ENCODE measurements at regions not wholly inside any gene's neighbourhood (a gene's known extent, or its start where the extent isn't known, plus 50 kb on each side); places are given as distances from the start of the nearest gene placed in this dataset.

GRCh38 chr18:39774957-39775598 lies 2180.0 kb upstream of the PIK3C3 start (continued):
- no peak for TF ChIP-seq CTCF (conservative IDR thresholded peaks at IDR 0.05; ENCODE audit: low read depth in 2 of 2)
- TF ChIP-seq STAT1 (IDR thresholded peaks at IDR 0.05; ENCODE audit: unreplicated experiment): no peak

- Histone ChIP-seq H3F3A (replicated peaks; ENCODE audit: low read depth) (no peaks in the 10 kb centered on the region), H3K9me2 (ENCODE audit: insufficient read depth) (peaks cover 9% of the 10 kb centered on the region), H3K4me1 (ENCODE audit: insufficient read depth) (peaks cover 7% of the 10 kb centered on the region; the same call in 1 of the 2 replicates), H3K4me3 (no peak overlapping the region), H4K20me1 (replicated peaks; ENCODE audit: insufficient read depth) (peaks cover 5% of the 10 kb centered on the region), H3K27ac (ENCODE audit: low read depth) (no peak overlapping the region), H3K4me2 (no peak overlapping the region), H3K36me3 (ENCODE audit: insufficient read depth) (no peaks in the 10 kb centered on the region), H3K79me2 (replicated peaks; ENCODE audit: insufficient read depth) (peaks cover 94% of the 10 kb centered on the region), H3K27me3 (ENCODE audit: insufficient read depth) (no peaks in the 10 kb centered on the region), H2AFZ (no peak overlapping the region)
- H3K9me3 Mint-ChIP-seq: no peaks in the 10 kb centered on the region
- H3K4me3 Mint-ChIP-seq: no peak overlapping the region
- no peaks in the 10 kb centered on the region for H3K4me1 Mint-ChIP-seq
- no peak overlapping the region for H3K27ac Mint-ChIP-seq
- H3K27me3 Mint-ChIP-seq (ENCODE audit: insufficient read depth, low read depth, poor library complexity): peaks cover 1% of the 10 kb centered on the region
- no peaks in the 10 kb centered on the region for H3K36me3 Mint-ChIP-seq (ENCODE audit: low read depth)
- DNase-seq (ENCODE audit: low spot score): no peak
- ATAC-seq: no peak
- TF ChIP-seq JUNB (IDR thresholded peaks at IDR 0.05; ENCODE audit: unreplicated experiment): no peak
- no peak for TF ChIP-seq ETS1 (IDR thresholded peaks at IDR 0.05)
- TF ChIP-seq CREB1 (CRISPR knock-in tag; IDR thresholded peaks at IDR 0.05; ENCODE audit: low read depth): no peak
- TF ChIP-seq ZNF331 (CRISPR knock-in tag; IDR thresholded peaks at IDR 0.05; ENCODE audit: low read depth): no peak
- no peak for TF ChIP-seq CTCF (conservative IDR thresholded peaks at IDR 0.05; ENCODE audit: low read depth in 2 of 2)
- TF ChIP-seq EZH2phosphoT487 (IDR thresholded peaks at IDR 0.05; ENCODE audit: unreplicated experiment): no peak
- no peak for TF ChIP-seq ZNF462 (CRISPR knock-in tag; IDR thresholded peaks at IDR 0.05)
- TF ChIP-seq ZNF114 (CRISPR knock-in tag; IDR thresholded peaks at IDR 0.05): no peak
- no peak for TF ChIP-seq POLR2AphosphoS5 (IDR thresholded peaks at IDR 0.05; ENCODE audit: low read depth)
- TF ChIP-seq NANOG (IDR thresholded peaks at IDR 0.05; ENCODE audit: borderline replicate concordance): no peak
- no peak for TF ChIP-seq EZH2 (IDR thresholded peaks at IDR 0.05; ENCODE audit: low read depth, unreplicated experiment)
These were observed 2181.4 kb upstream of the PIK3C3 start for GRCh38 chr18:39773646-39774045.

Measured in GM23338 (cell line).